ENCODE measurements at regions not wholly inside any gene's neighbourhood (a gene's known extent, or its start where the extent isn't known, plus 50 kb on each side); places are given as distances from the start of the nearest gene placed in this dataset.

GRCh38 chr1:235027862-235028250, 100.8 kb downstream of the TOMM20 start:
- intact Hi-C loops (cut with micrococcal nuclease) (no loop called here), in situ Hi-C loops (cut with MboI) (no loop called here)
- Histone ChIP-seq H3K9ac (ENCODE audit: insufficient read depth in 1 of 2, low read depth in 2 of 2, low read length in 2 of 2) (no peak overlapping the region), H3K9me3 (replicated peaks; ENCODE audit: control insufficient read depth, insufficient read depth, low read depth, low read length) (peaks cover 4% of the 10 kb centered on the region; the same call in 1 of the 2 replicates), H4K20me1 (replicated peaks; ENCODE audit: control insufficient read depth, insufficient read depth, low read length) (no peaks in the 10 kb centered on the region), H3K36me3 (ENCODE audit: control insufficient read depth, insufficient read depth, low read length) (no peaks in the 10 kb centered on the region), H3K4me1 (replicated peaks in 1 of 2; ENCODE audit: control insufficient read depth in 2 of 2, insufficient read depth in 2 of 2, low read length in 2 of 2) (peaks cover 0 to 5% of the 10 kb centered on the region in 2 experiments; a peak in 1 of 5 replicates), H3K4me3 (no peak overlapping the region), H3K79me2 (ENCODE audit: control insufficient read depth, insufficient read depth, low read length) (no peaks in the 10 kb centered on the region), H3K9me1 (ENCODE audit: control insufficient read depth, insufficient read depth, low read length) (no peaks in the 10 kb centered on the region), H3K27ac (ENCODE audit: extremely low read depth, low read depth, low read length) (no peak overlapping the region), H3K27me3 (ENCODE audit: control insufficient read depth in 2 of 2, insufficient read depth in 2 of 2, low read length in 2 of 2) (no peaks in the 10 kb centered on the region), H3K4me2 (ENCODE audit: insufficient read depth, low read length) (no peak overlapping the region), H2AFZ (ENCODE audit: low read depth, low read length) (no peak overlapping the region)
- TF ChIP-seq CBFA2T2 (conservative IDR thresholded peaks at IDR 0.05) (no peak), GABPB2 (CRISPR knock-in tag; conservative IDR thresholded peaks at IDR 0.05) (no peak), HSF4 (CRISPR knock-in tag; IDR thresholded peaks at IDR 0.05; ENCODE audit: borderline replicate concordance) (no peak), DPF2 (IDR thresholded peaks at IDR 0.05) (no peak), SRSF1 (IDR thresholded peaks at IDR 0.05; ENCODE audit: low read depth, low read length) (no peak), GTF2E2 (tag; IDR thresholded peaks at IDR 0.05) (no peak), SIN3B (IDR thresholded peaks at IDR 0.05; ENCODE audit: low read depth) (no peak), U2AF2 (optimal IDR thresholded peaks at IDR 0.05; ENCODE audit: low read depth, low read length) (no peak), FUS (optimal IDR thresholded peaks at IDR 0.05; ENCODE audit: low read depth, low read length) (no peak), AFF4 (CRISPR knock-in tag; IDR thresholded peaks at IDR 0.05) (no peak), CC2D1A (IDR thresholded peaks at IDR 0.05) (no peak), YBX1 (IDR thresholded peaks at IDR 0.05) (no peak), FOXO4 (CRISPR knock-in tag; IDR thresholded peaks at IDR 0.05) (no peak), ZNF76 (CRISPR knock-in tag; IDR thresholded peaks at IDR 0.05; ENCODE audit: borderline replicate concordance) (no peak)
- POLR2A ChIA-PET: interaction anchor here (0.6 to 0.7 kb wide), 3 partner anchors 10 to 72 kb away, joined by 3 to 4 read pairs (median 3); no protein-coding TSS in a partner anchor
- no peak for ATAC-seq
- 39% methylated on average over 9 of the region's 9 CpGs for WGBS (ENCODE audit: insufficient coverage, low coverage, missing lambda C conversion rate)
- DNase-seq (ENCODE audit: extremely low read depth in 1 of 4, low spot score in 3 of 4): no peak
- BruUV-seq (replicated peaks): no TSS peak
- no peak for FAIRE-seq
- CTCF ChIA-PET (ENCODE audit: low intra/inter-chr PET ratio): no interaction called here

Data from K562 (cell line).